ENCODE measurements at regions not wholly inside any gene's neighbourhood (a gene's known extent, or its start where the extent isn't known, plus 50 kb on each side); places are given as distances from the start of the nearest gene placed in this dataset.

GRCh38 chr13:57865600-57866294 is 234.2 kb downstream of the PCDH17 start (continued):
- TF ChIP-seq CTCF (conservative IDR thresholded peaks at IDR 0.05; ENCODE audit: low read depth in 2 of 2) = no peak
- no peak for TF ChIP-seq ZNF331 (CRISPR knock-in tag; IDR thresholded peaks at IDR 0.05; ENCODE audit: low read depth)
- TF ChIP-seq JUNB (IDR thresholded peaks at IDR 0.05; ENCODE audit: unreplicated experiment) = no peak
- no peak for TF ChIP-seq REST (IDR thresholded peaks at IDR 0.05; ENCODE audit: unreplicated experiment)
- TF ChIP-seq CREB1 (CRISPR knock-in tag; IDR thresholded peaks at IDR 0.05; ENCODE audit: low read depth) = no peak

GRCh38 chr13:57874530-57874929 is 243.0 kb downstream of the PCDH17 start:
- DNase-seq (ENCODE audit: low spot score) (no peak), ATAC-seq (no peak)
- H3K4me1 ChIP-seq (ENCODE audit: insufficient read depth) = no peaks in the 10 kb centered on the region
- H3K27ac ChIP-seq (ENCODE audit: low read depth) = no peak overlapping the region
- H3K36me3 ChIP-seq (ENCODE audit: insufficient read depth) = no peaks in the 10 kb centered on the region
- no peaks in the 10 kb centered on the region for H3K4me1 Mint-ChIP-seq
- no peaks in the 10 kb centered on the region for H3K27me3 Mint-ChIP-seq (ENCODE audit: insufficient read depth, low read depth, poor library complexity)
- H2AFZ ChIP-seq = peak overlapping the region; percentile 34; the same call in 1 of the 2 replicates
- H3K27me3 ChIP-seq (ENCODE audit: insufficient read depth) = no peaks in the 10 kb centered on the region
- no peak overlapping the region for H3K4me3 Mint-ChIP-seq
- no peaks in the 10 kb centered on the region for H3K79me2 ChIP-seq (replicated peaks; ENCODE audit: insufficient read depth)
- H3K9me3 Mint-ChIP-seq = no peaks in the 10 kb centered on the region; the same call in 2 of the 3 replicates
- no peak overlapping the region for H3K27ac Mint-ChIP-seq
- H3K9me2 ChIP-seq (ENCODE audit: insufficient read depth) = peaks cover 6% of the 10 kb centered on the region
- H3K4me3 ChIP-seq = no peak overlapping the region
- H3F3A ChIP-seq (replicated peaks; ENCODE audit: low read depth) = no peaks in the 10 kb centered on the region
- no peaks in the 10 kb centered on the region for H3K36me3 Mint-ChIP-seq (ENCODE audit: low read depth)
- H3K4me2 ChIP-seq = no peak overlapping the region
- no peaks in the 10 kb centered on the region for H4K20me1 ChIP-seq (replicated peaks; ENCODE audit: insufficient read depth)
- TF ChIP-seq EZH2 (IDR thresholded peaks at IDR 0.05; ENCODE audit: low read depth, unreplicated experiment) (no peak), ZNF462 (CRISPR knock-in tag; IDR thresholded peaks at IDR 0.05) (no peak), STAT1 (IDR thresholded peaks at IDR 0.05; ENCODE audit: unreplicated experiment) (no peak), REST (IDR thresholded peaks at IDR 0.05; ENCODE audit: unreplicated experiment) (no peak)

Measured in GM23338 (cell line).